ENCODE measurements at regions not wholly inside any gene's neighbourhood (a gene's known extent, or its start where the extent isn't known, plus 50 kb on each side); places are given as distances from the start of the nearest gene placed in this dataset.
"Not testable (repeated sequence)": the region's sequence is repeated elsewhere in the genome, so short reads cannot be mapped to it uniquely, and the experiment has no call there.

DNA sequence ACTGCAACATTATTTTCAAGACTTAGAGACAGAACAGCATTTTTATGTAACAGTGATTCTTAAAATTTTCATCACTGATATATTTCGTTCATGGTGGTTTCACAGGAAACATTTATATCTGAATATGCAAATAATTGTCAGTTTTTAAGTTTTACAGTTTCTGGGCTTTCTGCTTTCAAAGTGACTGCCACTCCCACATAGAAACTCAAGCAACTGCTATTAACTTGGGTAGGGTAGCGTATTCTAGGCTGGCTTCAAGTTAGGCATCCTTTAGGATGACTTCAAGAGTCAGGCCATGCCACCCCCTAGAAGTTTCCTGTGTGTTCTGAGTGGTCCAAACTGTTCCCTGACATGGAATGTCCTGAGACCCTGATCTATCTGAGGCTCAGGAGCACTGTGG, 123.6 kb upstream of the TSPAN8 start:
- H3K4me1 ChIP-seq (ENCODE audit: insufficient read depth, low read length, poor library complexity, severe bottlenecking) = no peaks in the 10 kb centered on the region
- TF ChIP-seq, protein P1, sequence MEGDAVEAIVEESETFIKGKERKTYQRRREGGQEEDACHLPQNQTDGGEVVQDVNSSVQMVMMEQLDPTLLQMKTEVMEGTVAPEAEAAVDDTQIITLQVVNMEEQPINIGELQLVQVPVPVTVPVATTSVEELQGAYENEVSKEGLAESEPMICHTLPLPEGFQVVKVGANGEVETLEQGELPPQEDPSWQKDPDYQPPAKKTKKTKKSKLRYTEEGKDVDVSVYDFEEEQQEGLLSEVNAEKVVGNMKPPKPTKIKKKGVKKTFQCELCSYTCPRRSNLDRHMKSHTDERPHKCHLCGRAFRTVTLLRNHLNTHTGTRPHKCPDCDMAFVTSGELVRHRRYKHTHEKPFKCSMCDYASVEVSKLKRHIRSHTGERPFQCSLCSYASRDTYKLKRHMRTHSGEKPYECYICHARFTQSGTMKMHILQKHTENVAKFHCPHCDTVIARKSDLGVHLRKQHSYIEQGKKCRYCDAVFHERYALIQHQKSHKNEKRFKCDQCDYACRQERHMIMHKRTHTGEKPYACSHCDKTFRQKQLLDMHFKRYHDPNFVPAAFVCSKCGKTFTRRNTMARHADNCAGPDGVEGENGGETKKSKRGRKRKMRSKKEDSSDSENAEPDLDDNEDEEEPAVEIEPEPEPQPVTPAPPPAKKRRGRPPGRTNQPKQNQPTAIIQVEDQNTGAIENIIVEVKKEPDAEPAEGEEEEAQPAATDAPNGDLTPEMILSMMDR (conservative IDR thresholded peaks at IDR 0.05; ENCODE audit: low read length) = no peak
- TF ChIP-seq EZH2phosphoT487 (IDR thresholded peaks at IDR 0.05; ENCODE audit: borderline replicate concordance, low read depth, low read length) = no peak
- CTCF ChIA-PET (ENCODE audit: unreplicated experiment) = no interaction called here
- POLR2A ChIA-PET = no interaction called here
- H4K20me1 ChIP-seq (ENCODE audit: insufficient read depth, low read length) = no peaks in the 10 kb centered on the region
- no TSS peak for BruUV-seq (replicated peaks)
- DNase-seq (ENCODE audit: low spot score) = no peak
- no peak overlapping the region for H3K27ac ChIP-seq (ENCODE audit: low read depth, low read length, poor library complexity, severe bottlenecking)
- intact Hi-C loops (cut with micrococcal nuclease; ENCODE audit: unreplicated experiment) = no loop called here
- no peaks in the 10 kb centered on the region for H3K9me2 ChIP-seq (ENCODE audit: insufficient read depth, low read length)
- no peak overlapping the region for H3K4me2 ChIP-seq (ENCODE audit: low read length)
- H3K36me3 ChIP-seq (ENCODE audit: insufficient read depth, low read length) = no peaks in the 10 kb centered on the region
- H3K79me2 ChIP-seq (ENCODE audit: insufficient read depth, low read depth, low read length) = no peaks in the 10 kb centered on the region
- H2AFZ ChIP-seq (ENCODE audit: low read length) = no peak overlapping the region
- H3K9me3 ChIP-seq (ENCODE audit: low read length) = no peaks in the 10 kb centered on the region
- H3K4me3 ChIP-seq (ENCODE audit: low read depth, low read length, poor library complexity, severe bottlenecking) = no peak overlapping the region

DNA sequence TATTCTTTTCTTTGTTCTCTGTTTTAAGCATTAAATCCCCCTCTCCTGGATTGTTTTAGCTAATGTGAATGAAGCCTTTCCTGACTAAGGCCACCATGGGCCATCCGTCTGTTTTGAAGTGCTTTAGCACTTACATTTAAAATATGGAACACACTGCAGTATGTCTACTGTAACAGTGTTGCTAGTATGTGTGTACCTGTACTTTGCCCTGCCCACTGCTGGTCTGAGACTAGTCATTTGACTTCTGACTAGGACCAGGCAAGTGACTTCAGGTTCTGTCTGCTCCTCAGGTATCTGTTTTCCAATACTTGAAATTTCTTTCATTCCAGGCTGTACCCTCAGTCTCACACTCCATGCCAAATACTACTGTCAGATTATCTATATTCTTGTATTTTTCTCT, 120.1 kb upstream of the TSPAN8 start:
- Histone ChIP-seq H3K27ac (ENCODE audit: low read depth, low read length, poor library complexity, severe bottlenecking) (no peak overlapping the region), H3K79me2 (ENCODE audit: insufficient read depth, low read depth, low read length) (no peaks in the 10 kb centered on the region), H2AFZ (ENCODE audit: low read length) (no peak overlapping the region), H3K4me3 (ENCODE audit: low read depth, low read length, poor library complexity, severe bottlenecking) (no peak overlapping the region), H4K20me1 (ENCODE audit: insufficient read depth, low read length) (no peaks in the 10 kb centered on the region), H3K9me3 (ENCODE audit: low read length) (no peaks in the 10 kb centered on the region), H3K9me2 (ENCODE audit: insufficient read depth, low read length) (no peaks in the 10 kb centered on the region), H3K4me1 (ENCODE audit: insufficient read depth, low read length, poor library complexity, severe bottlenecking) (no peaks in the 10 kb centered on the region), H3K4me2 (ENCODE audit: low read length) (no peak overlapping the region), H3K36me3 (ENCODE audit: insufficient read depth, low read length) (no peaks in the 10 kb centered on the region)
- BruUV-seq (replicated peaks) = no TSS peak
- CTCF ChIA-PET (ENCODE audit: unreplicated experiment) = no interaction called here
- no peak for DNase-seq (ENCODE audit: low spot score)
- POLR2A ChIA-PET = no interaction called here
- TF ChIP-seq, protein P1 (conservative IDR thresholded peaks at IDR 0.05; ENCODE audit: low read length) = no peak
- TF ChIP-seq EZH2phosphoT487 (IDR thresholded peaks at IDR 0.05; ENCODE audit: borderline replicate concordance, low read depth, low read length) = no peak
- intact Hi-C loops (cut with micrococcal nuclease; ENCODE audit: unreplicated experiment) = no loop called here

DNA sequence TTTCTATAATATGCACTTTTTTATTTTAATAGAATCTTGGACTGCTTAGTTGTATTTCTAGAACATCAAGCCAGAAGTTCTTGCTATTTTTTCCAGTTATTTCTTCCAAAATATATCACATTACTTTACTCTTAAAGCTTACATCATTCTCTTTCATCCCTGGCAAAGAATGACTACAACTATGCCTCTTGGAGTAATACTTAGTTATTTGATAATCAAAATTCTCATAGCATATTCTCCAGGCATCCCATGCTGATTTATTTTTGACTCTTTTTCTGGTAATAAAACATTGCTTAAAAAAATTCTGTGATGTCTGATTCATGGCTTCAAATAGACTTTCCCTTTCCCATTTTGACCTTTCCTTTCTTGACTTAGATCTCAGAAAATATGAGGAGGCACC, 118.7 kb upstream of the TSPAN8 start:
- CTCF ChIA-PET (ENCODE audit: unreplicated experiment) = no interaction called here
- TF ChIP-seq, protein P1 (conservative IDR thresholded peaks at IDR 0.05; ENCODE audit: low read length) = no peak
- no peak for TF ChIP-seq EZH2phosphoT487 (IDR thresholded peaks at IDR 0.05; ENCODE audit: borderline replicate concordance, low read depth, low read length)
- Histone ChIP-seq H3K9me2 (ENCODE audit: insufficient read depth, low read length) (no peaks in the 10 kb centered on the region), H3K4me3 (ENCODE audit: low read depth, low read length, poor library complexity, severe bottlenecking) (no peak overlapping the region), H3K27ac (ENCODE audit: low read depth, low read length, poor library complexity, severe bottlenecking) (no peak overlapping the region), H3K79me2 (ENCODE audit: insufficient read depth, low read depth, low read length) (no peaks in the 10 kb centered on the region), H3K4me1 (ENCODE audit: insufficient read depth, low read length, poor library complexity, severe bottlenecking) (no peaks in the 10 kb centered on the region), H2AFZ (ENCODE audit: low read length) (no peak overlapping the region), H3K4me2 (ENCODE audit: low read length) (no peak overlapping the region), H3K36me3 (ENCODE audit: insufficient read depth, low read length) (no peaks in the 10 kb centered on the region), H4K20me1 (ENCODE audit: insufficient read depth, low read length) (no peaks in the 10 kb centered on the region), H3K9me3 (ENCODE audit: low read length) (no peaks in the 10 kb centered on the region)
- no peak for DNase-seq (ENCODE audit: low spot score)
- no TSS peak for BruUV-seq (replicated peaks)
- intact Hi-C loops (cut with micrococcal nuclease; ENCODE audit: unreplicated experiment) = no loop called here
- POLR2A ChIA-PET = no interaction called here

DNA sequence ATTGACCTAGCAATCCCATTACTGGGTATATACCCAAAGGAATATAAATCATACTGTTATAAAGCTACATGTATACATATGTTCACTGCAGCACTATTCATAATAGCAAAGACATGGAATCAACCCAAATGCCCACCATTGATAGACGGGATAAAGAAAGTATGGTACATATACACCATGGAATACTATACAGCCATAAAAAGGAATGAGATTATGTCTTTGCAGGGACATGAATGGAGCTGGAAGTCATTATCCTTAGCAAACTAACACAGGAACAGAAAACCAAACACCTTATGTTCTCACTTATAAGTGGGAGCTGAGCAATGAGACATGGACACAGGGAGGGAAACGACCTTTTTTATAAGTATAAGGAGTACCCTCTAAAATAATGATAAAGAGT, 113.0 kb upstream of the TSPAN8 start:
- H3K4me2 ChIP-seq (ENCODE audit: low read length); H3K27ac ChIP-seq (ENCODE audit: low read depth, low read length, poor library complexity, severe bottlenecking); DNase-seq (ENCODE audit: low spot score); H3K4me1 ChIP-seq (ENCODE audit: insufficient read depth, low read length, poor library complexity, severe bottlenecking); BruUV-seq (replicated peaks); H3K79me2 ChIP-seq (ENCODE audit: insufficient read depth, low read depth, low read length); H4K20me1 ChIP-seq (ENCODE audit: insufficient read depth, low read length); H3K9me2 ChIP-seq (ENCODE audit: insufficient read depth, low read length); H3K36me3 ChIP-seq (ENCODE audit: insufficient read depth, low read length); H3K4me3 ChIP-seq (ENCODE audit: low read depth, low read length, poor library complexity, severe bottlenecking); H2AFZ ChIP-seq (ENCODE audit: low read length); H3K9me3 ChIP-seq (ENCODE audit: low read length); intact Hi-C loops (cut with micrococcal nuclease; ENCODE audit: unreplicated experiment); CTCF ChIA-PET (ENCODE audit: unreplicated experiment): not testable (repeated sequence)
- POLR2A ChIA-PET = interaction anchor here (0.6 to 2.1 kb wide), 2 partner anchors 9 to 62 kb away, joined by 3 to 7 read pairs; no protein-coding TSS in a partner anchor
